HG03039 (cell line): ENCODE measurements at regions not wholly inside any gene's neighbourhood (a gene's known extent, or its start where the extent isn't known, plus 50 kb on each side); places are given as distances from the start of the nearest gene placed in this dataset.
"Not testable (repeated sequence)": the region's sequence is repeated elsewhere in the genome, so short reads cannot be mapped to it uniquely, and the experiment has no call there.

Source experiments
- ATAC-seq: cut with Tn5 transposase; IDR thresholded peaks from one replicate; pipeline ENCODE4 v1.9.1; 2021; ENCODE audit warnings: mild to moderate bottlenecking, moderate library complexity; ENCODE audit not compliant: unreplicated experiment

DNA sequence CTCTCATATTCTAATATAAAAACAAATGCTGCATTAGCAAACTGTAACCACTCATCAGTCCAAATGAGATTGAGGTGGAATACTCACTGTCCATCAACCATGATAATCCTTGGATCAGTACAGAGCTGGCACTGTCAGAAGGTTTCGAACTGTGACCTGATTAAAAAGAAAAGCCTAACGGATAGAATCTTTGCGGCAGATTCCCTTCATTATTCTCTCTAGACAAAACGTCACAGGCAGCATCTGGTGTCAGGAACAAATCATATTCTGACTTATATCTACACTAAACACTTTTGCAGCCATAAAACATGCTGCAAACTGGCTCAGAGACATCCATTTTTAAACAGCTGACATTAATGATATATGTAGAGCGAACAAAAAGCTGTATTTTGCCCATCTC is 677.7 kb upstream of the NXPH2 start:
- ATAC-seq = no peak

DNA sequence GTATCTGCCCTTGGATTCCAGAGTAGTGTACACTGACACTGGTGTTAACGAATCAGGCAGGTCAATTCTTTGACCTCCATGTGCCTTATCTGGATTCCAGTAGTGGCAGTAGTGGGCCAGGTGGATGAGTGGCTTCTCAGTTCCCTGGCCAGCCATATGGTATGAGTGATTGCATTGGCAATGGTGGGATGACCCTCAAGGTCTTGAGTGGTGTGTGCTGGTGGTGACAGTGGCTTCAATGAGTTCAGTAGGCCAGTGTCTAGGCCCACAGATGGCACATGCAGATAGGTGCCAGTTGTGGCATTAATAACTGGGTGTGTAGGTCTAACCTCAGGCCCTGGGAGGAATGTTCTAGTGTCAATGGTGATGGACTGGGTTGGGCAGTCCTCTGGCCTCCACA is 674.1 kb upstream of the NXPH2 start:
- ATAC-seq = no peak

DNA sequence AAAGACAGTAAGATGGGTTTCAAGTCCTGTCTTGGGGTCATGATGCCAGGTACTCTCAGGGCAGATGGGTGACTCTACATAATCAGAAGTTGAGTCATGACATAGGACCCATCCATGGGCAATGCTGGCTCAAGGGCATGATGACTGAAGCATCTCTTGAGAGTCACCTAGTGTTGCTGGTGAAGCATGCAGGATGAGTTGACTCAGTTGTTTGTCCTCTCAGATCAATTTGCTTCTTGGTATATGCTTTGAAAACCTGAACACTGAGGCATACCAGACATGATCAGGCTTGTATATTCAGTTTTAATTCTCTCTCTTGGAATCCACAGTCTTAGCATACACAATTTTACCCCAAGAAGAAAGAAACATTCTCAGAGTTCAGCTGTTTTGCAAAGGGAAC is 658.9 kb upstream of the NXPH2 start:
- ATAC-seq = no peak

DNA sequence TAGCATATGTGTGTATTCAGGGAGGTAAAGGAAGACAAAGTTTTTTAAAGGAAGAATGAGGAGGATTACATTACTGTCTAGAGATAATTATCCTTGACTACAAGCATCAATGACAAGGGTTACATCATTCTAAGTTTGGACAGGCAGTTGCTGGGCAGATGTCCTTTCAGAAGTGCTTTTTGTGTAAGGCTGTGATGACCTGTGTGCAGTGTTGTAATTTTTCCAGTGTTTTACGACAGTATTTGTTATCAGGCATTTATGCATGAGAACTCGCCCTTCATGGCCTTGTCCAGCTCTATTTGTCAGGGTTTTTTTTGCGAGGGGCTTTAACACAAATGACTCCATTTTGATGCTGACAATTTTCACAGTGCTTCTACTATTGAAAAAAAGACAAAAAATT is 658.3 kb upstream of the NXPH2 start:
- ATAC-seq = no peak

DNA sequence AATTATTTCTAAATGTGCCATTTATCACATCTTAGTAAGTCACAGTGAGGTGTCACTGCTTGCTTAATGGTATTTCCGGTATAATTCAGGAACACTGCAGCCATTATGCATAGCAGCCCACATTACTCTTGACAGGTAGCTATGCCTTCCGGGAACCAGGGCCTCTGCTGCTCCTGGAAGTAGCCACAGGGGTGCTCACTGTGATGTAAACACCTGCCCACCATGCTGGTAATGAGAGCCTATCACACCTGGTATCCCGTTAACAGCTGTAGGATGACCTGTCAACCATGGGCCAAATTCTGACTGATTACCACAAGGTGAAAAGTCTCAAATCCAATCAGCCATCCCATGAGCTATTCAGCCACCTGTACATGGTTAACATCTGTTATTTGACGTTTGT is 647.0 kb upstream of the NXPH2 start:
- no peak for ATAC-seq

DNA sequence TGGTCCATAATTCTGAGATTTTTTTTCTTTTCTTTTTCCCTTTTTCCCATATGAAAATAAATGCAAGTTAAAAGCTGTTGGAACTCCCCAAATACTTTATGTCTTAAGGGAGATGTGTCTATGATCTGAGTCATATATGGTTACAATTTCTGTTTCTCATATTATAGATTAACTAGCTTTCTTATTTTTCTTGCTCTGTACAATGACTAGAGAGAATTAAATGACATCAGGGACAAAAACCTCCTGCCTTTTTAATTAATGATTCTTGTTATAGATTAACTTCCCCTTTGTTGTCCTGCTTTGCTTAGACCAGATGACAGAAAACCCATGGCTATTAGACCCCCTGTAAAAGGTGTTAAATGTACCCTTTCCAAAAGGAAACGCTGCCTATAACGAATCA is 643.9 kb upstream of the NXPH2 start:
- no peak for ATAC-seq

DNA sequence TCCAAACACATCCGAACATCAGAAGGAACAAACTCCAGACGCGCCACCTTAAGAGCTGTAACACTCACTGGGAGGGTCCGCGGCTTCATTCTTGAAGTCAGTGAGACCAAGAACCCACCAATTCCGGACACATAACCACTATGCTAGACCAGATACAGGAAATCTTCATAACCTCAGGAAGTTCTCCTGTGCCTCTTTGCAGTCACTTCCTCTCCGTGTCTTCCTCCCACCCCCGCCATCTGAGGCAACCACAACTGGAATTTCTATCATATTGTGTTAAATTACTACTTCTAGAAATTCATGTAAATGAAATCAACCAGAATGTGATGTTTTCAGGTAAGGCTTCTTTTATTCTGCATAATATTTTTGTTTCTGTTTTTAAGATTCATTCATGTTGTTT is 631.0 kb upstream of the NXPH2 start:
- no peak for ATAC-seq

DNA sequence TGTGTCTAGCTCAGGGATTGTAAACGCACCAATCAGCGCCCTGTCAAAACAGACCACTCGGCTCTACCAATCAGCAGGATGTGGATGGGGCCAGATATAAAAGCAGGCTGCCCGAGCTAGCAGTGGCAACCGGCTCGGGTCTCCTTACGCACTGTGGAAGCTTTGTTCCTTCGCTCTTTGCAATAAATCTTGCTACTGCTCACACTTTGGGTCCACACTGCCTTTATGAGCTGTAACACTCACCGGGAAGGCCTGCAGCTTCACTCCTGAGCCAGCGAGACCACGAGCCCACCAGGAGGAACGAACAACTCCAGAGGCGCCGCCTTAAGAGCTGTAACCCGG is 630.6 kb upstream of the NXPH2 start:
- not testable (repeated sequence) for ATAC-seq

DNA sequence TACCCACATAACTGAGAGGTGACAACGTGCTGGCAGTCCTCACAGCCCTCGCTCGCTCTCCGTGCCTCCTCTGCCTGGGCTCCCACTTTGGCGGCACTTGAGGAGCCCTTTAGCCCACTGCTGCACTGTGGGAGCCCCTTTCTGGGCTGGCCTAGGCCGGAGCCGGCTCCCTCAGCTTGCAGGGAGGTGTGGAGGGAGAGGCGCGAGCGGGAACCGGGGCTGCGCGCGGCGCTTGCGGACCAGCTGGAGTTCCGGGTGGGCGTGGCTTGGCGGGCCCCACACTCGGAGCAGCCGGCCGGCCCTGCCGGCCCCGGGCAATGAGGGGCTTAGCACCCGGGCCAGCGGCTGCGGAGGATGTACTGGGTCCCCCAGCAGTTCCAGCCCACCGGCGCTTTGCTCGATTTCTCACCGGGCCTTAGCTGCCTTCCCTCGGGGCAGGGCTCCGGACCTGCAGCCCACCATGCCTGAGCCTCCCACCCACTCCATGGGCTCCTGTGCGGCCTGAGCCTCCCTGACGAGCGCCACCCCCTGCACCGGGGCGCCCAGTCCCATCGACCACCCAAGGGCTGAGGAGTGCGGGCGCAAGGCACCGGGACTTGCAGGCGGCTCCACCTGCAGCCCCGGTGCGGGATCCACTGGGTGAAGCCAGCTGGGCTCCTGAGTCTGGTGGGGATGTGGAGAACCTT is 630.1 kb upstream of the NXPH2 start:
- not testable (repeated sequence) for ATAC-seq

DNA sequence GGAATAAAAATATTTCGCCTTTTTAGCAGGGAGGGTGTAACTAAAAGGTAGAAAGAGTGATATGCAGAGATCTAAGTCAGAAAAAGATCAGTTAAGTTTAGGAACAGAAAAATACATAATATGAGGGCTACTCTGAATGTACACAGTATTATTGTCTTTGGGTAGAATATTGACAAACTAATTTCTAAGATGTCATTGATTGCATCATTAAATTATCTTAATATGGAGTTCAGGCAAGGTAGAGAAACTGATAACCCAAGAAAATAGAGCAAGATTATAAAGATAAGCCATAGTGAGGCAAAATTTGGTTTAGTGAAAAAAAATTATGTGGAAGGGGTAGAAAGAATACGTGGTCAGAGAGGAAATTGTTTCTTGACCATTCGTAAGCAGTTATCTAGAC is 629.0 kb upstream of the NXPH2 start:
- no peak for ATAC-seq

DNA sequence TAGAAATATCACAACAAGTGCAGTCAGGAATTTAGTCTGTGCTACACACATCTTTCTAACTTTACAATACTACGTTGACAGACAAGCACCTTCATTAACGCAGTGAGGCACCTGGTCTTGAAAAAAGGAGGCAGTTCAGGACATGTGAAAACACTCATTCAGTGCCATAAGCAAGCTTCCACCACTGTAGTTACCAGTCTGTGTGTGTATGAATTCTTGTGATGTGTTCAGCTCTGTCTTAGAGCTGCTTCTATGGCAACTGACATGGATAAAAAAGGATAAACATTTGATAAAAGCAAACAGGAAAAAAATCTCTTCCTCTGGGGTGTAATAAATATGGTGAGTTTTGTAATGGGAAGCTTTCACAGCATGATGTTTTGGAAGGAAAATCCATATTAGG is 623.8 kb upstream of the NXPH2 start:
- ATAC-seq = no peak

DNA sequence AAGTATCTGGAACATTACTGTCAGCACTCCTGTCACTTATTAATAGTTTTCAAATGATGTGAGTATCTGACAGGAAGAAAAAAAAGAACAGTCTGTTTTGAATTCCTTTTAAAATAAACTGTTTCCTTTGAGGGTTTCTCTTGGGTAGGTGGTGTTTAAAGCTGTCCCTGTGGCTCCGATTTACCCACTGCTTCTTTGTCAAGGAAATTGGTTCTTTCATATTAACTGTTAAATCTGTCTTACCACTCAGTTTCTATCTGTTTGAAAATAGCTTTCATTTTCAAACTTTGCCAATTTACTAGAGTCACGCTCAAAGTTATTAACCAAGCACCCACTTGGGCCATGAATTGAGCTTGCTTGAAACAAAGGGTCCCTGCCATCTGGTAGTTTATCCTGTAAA is 614.6 kb upstream of the NXPH2 start:
- no peak for ATAC-seq

DNA sequence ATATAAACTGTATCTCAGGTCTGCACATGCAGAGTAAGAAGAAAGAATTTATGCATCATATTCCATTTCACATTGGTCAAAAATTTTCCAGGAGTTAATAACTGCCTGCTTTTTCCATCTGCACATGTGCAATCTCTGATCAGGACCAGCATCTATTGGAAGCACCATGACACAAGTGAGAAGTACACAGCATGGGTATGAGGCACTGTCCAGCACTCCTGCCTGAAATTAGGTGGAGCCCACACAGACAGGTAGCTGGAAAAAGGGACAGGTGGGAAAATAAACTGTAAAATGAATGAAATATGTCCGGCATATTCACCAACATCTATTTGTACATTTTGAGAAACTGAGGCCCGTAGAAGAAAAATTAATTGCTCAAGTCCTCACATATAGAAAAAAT is 609.2 kb upstream of the NXPH2 start:
- ATAC-seq = no peak

DNA sequence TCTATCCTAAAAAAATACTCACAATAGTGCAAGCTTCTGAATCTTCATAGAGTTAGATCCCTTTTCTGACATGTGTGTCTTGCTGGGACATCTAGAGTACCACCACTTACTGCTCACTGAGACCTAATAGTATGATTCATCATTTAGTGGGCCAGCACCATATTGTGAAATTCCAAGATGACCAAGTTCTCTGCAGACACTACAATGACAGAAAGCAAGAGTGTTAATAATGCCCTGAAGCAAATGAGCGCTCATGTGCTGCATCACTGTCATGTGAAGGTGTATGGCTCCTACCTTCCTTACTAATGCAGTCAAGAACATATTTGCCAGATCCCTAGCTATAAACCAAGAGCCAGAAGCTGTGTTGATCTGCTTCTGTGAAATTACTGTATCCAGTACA is 606.2 kb upstream of the NXPH2 start:
- no peak for ATAC-seq

DNA sequence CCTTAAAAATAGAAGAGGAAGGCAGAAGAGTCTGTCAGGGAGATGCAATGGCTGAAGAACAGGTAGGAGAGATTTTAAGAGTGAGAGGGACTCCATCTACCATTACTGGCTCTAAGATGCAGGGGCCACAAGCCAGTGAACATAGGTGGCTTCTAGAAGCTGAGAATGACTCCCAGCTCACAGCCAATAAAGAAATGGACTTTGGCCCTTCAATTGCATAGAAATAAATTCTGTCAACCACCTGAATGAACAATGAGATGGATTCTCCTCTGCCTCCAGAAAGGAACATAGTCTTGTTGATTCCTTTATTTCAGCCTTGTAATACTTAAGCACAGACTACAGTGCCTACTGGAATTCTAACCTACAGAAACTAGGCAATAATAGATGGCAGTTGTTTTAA is 603.3 kb upstream of the NXPH2 start:
- no peak for ATAC-seq

DNA sequence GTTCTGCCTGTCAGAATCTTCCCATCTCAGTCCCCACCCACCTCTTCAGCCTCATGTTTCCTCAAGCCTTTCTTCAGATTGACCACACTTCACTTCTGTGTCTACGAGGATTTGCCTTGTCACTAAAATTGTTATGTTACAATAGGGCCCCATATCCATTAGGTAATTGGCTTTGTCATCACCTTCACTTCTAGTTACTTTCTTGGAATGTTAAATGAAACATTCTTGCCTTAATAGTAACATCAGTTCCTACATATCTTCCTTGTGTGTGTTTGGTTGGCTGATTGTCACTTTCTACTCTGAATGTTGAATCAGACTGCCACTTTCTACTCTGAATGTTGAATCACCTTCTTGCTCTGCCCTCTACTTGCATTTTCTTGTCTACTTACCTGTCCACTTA is 599.9 kb upstream of the NXPH2 start:
- ATAC-seq = no peak

DNA sequence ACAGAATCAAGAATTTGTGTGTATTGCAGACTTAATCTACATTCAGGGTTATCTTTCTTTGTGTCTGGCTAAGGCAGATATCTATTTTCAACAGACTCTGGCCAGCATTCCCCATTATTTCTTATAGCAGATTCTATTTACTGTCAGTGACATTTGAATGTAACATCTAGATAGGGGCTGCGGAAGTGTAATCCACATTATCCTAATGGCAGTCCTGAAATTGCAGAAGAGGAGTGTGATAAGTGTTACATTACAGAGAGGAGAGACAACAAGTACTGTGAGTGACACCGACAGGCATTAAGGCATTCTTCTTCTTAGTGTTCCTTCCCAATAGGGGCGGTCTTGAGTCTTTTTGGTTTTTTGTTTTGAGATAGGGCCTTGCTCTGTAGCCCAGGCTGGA is 598.2 kb upstream of the NXPH2 start:
- no peak for ATAC-seq

DNA sequence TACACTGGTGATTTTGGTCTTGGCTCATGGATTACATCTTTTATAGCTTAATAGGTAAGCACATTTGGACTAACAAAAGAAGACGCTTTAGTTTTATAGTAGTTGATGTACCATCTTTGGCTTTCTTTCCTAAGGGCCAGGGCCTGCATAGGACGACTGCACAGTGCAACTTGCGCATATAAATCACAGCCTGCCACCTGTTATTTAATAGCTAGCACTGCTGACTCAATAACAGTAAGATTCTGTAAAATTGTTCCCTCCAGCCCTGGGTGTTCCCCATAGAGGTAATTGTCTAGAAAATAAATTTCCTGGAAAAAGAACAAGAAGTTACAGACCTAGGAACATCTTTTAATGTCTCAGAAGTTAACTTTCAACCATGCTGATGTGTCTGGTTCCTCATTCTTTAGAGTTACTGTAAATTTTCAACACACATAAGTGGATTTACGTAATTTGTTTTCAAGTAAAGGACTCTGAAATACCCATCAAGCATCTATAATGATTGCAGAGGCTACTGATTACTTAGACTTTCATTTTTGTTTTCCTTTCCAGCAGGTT is 594.2 kb upstream of the NXPH2 start:
- ATAC-seq = no peak

DNA sequence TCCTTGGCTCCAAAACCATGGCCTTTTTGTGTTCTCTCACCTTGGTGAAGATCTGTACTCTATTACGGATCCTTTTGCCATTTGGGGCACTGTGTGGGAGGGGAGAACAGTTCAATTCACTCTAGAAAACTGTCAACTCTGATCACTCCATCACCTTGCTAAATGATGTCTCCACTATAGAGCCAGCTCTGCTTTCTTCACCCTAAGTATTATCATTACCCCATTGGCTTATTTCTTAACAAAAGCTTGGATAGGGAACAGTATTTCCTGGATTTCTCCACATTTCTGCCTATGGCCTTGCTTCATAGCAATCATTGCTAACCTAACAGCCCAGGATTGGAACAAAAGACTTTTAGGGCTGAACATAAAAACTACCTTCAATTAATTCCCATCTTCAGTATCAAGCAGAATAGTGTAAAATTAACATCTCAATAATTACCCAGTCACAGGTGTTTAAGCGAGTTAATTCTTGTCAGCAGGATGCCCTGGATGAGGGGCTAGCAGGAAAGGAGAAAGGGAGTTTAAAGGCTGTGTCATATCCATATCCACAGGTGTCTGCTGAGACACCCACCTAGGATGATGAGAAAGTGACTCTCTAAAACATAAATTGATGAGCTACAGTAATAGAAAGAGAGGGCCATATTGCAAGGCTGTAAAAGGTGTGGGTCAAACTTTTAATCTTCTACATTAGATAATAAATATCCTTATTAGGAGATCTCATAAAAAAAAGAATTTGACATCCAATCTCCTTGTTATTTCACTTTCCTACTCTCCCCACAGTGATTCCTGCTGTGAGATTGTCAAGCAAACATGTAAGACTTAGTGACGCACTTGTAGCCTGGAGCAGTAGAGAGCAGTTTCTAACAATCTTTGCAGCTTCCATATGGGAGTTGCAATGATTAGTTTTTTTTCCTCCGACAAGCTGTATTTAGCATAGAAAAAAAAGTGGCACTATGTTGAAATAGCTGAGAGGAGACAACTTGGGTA is 589.5 kb upstream of the NXPH2 start:
- no peak for ATAC-seq

DNA sequence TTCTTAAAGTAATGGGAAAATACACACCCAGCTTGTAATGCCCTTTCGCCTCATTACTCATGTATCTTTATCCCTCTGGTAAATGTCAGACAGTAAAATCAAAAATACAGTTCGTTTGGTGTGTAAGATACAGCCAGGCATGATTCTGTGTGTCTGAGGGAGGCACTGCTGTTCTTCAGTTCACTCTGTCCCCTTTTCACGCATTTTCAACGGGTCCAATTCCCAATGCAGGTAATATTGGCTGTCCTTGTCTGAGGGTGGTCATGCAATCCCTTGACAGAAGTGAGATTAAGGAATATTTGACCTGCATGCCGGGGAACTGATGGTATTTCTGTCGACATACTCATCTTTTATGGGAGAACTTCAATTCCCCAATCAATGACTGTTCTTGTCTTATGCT is 587.2 kb upstream of the NXPH2 start:
- no peak for ATAC-seq

DNA sequence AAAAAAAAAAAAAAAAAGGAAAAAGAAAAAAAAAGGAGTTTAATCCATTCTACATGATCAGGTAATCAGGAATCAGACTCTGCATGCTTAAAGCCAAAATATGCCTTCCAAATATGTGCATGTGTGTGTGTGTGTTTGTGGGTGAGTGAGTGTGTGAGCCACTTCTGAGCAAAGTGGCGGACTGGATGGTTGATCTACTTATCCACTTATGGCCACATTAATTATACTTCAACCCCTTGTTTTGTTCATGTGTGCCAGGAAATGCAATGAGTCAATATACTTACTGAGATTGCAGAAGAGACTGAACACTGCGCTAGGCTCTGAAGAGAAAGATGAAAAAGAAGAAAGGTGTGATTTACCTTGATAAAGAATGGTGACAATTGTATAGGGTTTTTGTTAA is 586.5 kb upstream of the NXPH2 start:
- ATAC-seq = no peak

DNA sequence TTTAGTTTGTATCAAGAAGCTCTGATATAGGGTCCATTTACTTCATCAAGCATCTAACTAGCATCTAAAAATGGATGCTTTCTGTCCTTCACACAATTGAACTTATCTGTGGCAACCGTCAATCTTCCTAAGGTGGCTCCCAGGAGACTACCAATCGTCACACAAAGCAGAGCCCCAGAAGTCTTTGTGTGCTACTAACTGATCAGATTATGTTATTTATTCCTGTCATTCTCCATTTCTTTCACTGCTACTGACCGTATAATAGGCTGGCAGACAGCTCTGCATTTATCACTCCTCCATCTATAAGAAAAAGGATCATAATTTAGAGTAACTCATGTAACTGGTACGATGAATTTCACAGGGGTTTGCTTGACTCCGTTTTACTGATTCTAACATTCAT is 585.0 kb upstream of the NXPH2 start:
- ATAC-seq = no peak
